ENCODE measurements at regions not wholly inside any gene's neighbourhood (a gene's known extent, or its start where the extent isn't known, plus 50 kb on each side); places are given as distances from the start of the nearest gene placed in this dataset.

GRCh38 chr6:137982418-137983189 lies 115.5 kb downstream of the TNFAIP3 start:
- TF ChIP-seq RAD21 (IDR thresholded peaks at IDR 0.05; ENCODE audit: low read depth) (no peak), TCF12 (IDR thresholded peaks at IDR 0.05; ENCODE audit: low read depth) (no peak), EP300 (IDR thresholded peaks at IDR 0.05; ENCODE audit: borderline replicate concordance) (no peak), USF1 (IDR thresholded peaks at IDR 0.05) (no peak), MAX (IDR thresholded peaks at IDR 0.05) (no peak), NFIC (IDR thresholded peaks at IDR 0.05) (no peak), EGR1 (IDR thresholded peaks at IDR 0.05) (no peak), ZBTB7A (IDR thresholded peaks at IDR 0.05; ENCODE audit: low read depth) (no peak), FOXM1 (IDR thresholded peaks at IDR 0.05; ENCODE audit: borderline replicate concordance, low read depth) (no peak), REST (IDR thresholded peaks at IDR 0.05; ENCODE audit: low read depth) (no peak), CEBPB (IDR thresholded peaks at IDR 0.05) (no peak), TEAD4 (IDR thresholded peaks at IDR 0.05) (no peak), YY1 (IDR thresholded peaks at IDR 0.05; ENCODE audit: low read depth) (no peak), TAF1 (IDR thresholded peaks at IDR 0.05; ENCODE audit: low read depth) (no peak), CREB1 (IDR thresholded peaks at IDR 0.05; ENCODE audit: low read depth) (no peak)

GRCh38 chr6:137983269-137983668 lies 116.2 kb downstream of the TNFAIP3 start:
- TF ChIP-seq TAF1 (IDR thresholded peaks at IDR 0.05; ENCODE audit: low read depth) (no peak), REST (IDR thresholded peaks at IDR 0.05; ENCODE audit: low read depth) (no peak), RAD21 (IDR thresholded peaks at IDR 0.05; ENCODE audit: low read depth) (no peak), TEAD4 (IDR thresholded peaks at IDR 0.05) (no peak)

- TF ChIP-seq EGR1 (IDR thresholded peaks at IDR 0.05) (no peak), EP300 (IDR thresholded peaks at IDR 0.05; ENCODE audit: borderline replicate concordance) (no peak), REST (IDR thresholded peaks at IDR 0.05; ENCODE audit: low read depth) (no peak), RAD21 (IDR thresholded peaks at IDR 0.05; ENCODE audit: low read depth) (no peak)
These were observed 117.6 kb downstream of the PERP start for GRCh38 chr6:137989664-137990063.

- no peak for TF ChIP-seq MAX (IDR thresholded peaks at IDR 0.05)
- TF ChIP-seq TEAD4 (IDR thresholded peaks at IDR 0.05), result no peak
- no peak for TF ChIP-seq RAD21 (IDR thresholded peaks at IDR 0.05; ENCODE audit: low read depth)
- TF ChIP-seq EGR1 (IDR thresholded peaks at IDR 0.05), result no peak
- no peak for TF ChIP-seq FOXM1 (IDR thresholded peaks at IDR 0.05; ENCODE audit: borderline replicate concordance, low read depth)
- TF ChIP-seq USF1 (IDR thresholded peaks at IDR 0.05), result no peak
- no peak for TF ChIP-seq TCF12 (IDR thresholded peaks at IDR 0.05; ENCODE audit: low read depth)
- no peak for TF ChIP-seq YY1 (IDR thresholded peaks at IDR 0.05; ENCODE audit: low read depth)
- no peak for TF ChIP-seq ZBTB7A (IDR thresholded peaks at IDR 0.05; ENCODE audit: low read depth)
- no peak for TF ChIP-seq NFIC (IDR thresholded peaks at IDR 0.05)
These were observed 111.8 kb downstream of the PERP start for GRCh38 chr6:137995371-137995770.

Data from Ishikawa (cell line).